ENCODE measurements at regions not wholly inside any gene's neighbourhood (a gene's known extent, or its start where the extent isn't known, plus 50 kb on each side); places are given as distances from the start of the nearest gene placed in this dataset.
A peak's percentile ranks its signal among the peaks of the same experiment; 100 is the strongest.

- DNase-seq, result no peak
- no peak overlapping the region for H3K27ac ChIP-seq (ENCODE audit: low read length)
- no peaks in the 10 kb centered on the region for H3K27me3 ChIP-seq (ENCODE audit: control insufficient read depth, insufficient read depth, low read length)
- H3K9me3 ChIP-seq (replicated peaks; ENCODE audit: control insufficient read depth, low read depth, low read length), result no peaks in the 10 kb centered on the region
- no peaks in the 10 kb centered on the region for H3K36me3 ChIP-seq (ENCODE audit: control insufficient read depth, insufficient read depth, low read length)
- H3K4me3 ChIP-seq (ENCODE audit: low read length), result no peak overlapping the region
- 40% methylated on average over 1 of the region's 2 CpGs for WGBS (ENCODE audit: insufficient coverage)
- H3K4me1 ChIP-seq (ENCODE audit: control insufficient read depth, insufficient read depth, low read length), result no peaks in the 10 kb centered on the region
These were observed 184.7 kb downstream of the LACC1 start for GRCh38 chr13:44064357-44064756.

- no peaks in the 10 kb centered on the region for H3K9me3 ChIP-seq (replicated peaks; ENCODE audit: control insufficient read depth, low read depth, low read length)
- H3K27ac ChIP-seq (ENCODE audit: low read length), result no peak overlapping the region
These were observed 188.5 kb downstream of the LACC1 start for GRCh38 chr13:44068169-44068568.

GRCh38 chr13:44068737-44069136 is 189.0 kb downstream of the LACC1 start:
- no peak overlapping the region for H3K27ac ChIP-seq (ENCODE audit: low read length)
- no peaks in the 10 kb centered on the region for H3K4me1 ChIP-seq (ENCODE audit: control insufficient read depth, insufficient read depth, low read length)
- WGBS (ENCODE audit: insufficient coverage), result no CpG with 5 or more reads among the region's 4 CpGs
- H3K27me3 ChIP-seq (ENCODE audit: control insufficient read depth, insufficient read depth, low read length), result no peaks in the 10 kb centered on the region
- H3K9me3 ChIP-seq (replicated peaks; ENCODE audit: control insufficient read depth, low read depth, low read length), result no peaks in the 10 kb centered on the region
- no peak overlapping the region for H3K4me3 ChIP-seq (ENCODE audit: low read length)
- DNase-seq, result peak; percentile 34
- no peaks in the 10 kb centered on the region for H3K36me3 ChIP-seq (ENCODE audit: control insufficient read depth, insufficient read depth, low read length)

More at GRCh38 chr13:44068169-44068568, 188.5 kb downstream of the LACC1 start:
- no peaks in the 10 kb centered on the region for H3K36me3 ChIP-seq (ENCODE audit: control insufficient read depth, insufficient read depth, low read length)
- H3K4me1 ChIP-seq (ENCODE audit: control insufficient read depth, insufficient read depth, low read length), result no peaks in the 10 kb centered on the region
- WGBS (ENCODE audit: insufficient coverage), result no CpG with 5 or more reads among the region's 3 CpGs
- peak; percentile 72 for DNase-seq
- H3K4me3 ChIP-seq (ENCODE audit: low read length), result no peak overlapping the region
- H3K27me3 ChIP-seq (ENCODE audit: control insufficient read depth, insufficient read depth, low read length), result no peaks in the 10 kb centered on the region

GRCh38 chr13:44072536-44072935 is 192.8 kb downstream of the LACC1 start:
- H3K4me3 ChIP-seq (ENCODE audit: low read length), result no peak overlapping the region
- no peak overlapping the region for H3K27ac ChIP-seq (ENCODE audit: low read length)

GRCh38 chr13:44074611-44075010 is 194.9 kb downstream of the LACC1 start:
- Histone ChIP-seq H3K27me3 (ENCODE audit: control insufficient read depth, insufficient read depth, low read length) (no peaks in the 10 kb centered on the region), H3K4me3 (ENCODE audit: low read length) (no peak overlapping the region), H3K4me1 (ENCODE audit: control insufficient read depth, insufficient read depth, low read length) (no peaks in the 10 kb centered on the region), H3K9me3 (replicated peaks; ENCODE audit: control insufficient read depth, low read depth, low read length) (no peaks in the 10 kb centered on the region), H3K27ac (ENCODE audit: low read length) (no peak overlapping the region), H3K36me3 (ENCODE audit: control insufficient read depth, insufficient read depth, low read length) (no peaks in the 10 kb centered on the region)
- peak; percentile 31 for DNase-seq
- no CpG with 5 or more reads among the region's 1 CpG for WGBS (ENCODE audit: insufficient coverage)

More at GRCh38 chr13:44072536-44072935, 192.8 kb downstream of the LACC1 start:
- no peak for DNase-seq
- no peaks in the 10 kb centered on the region for H3K27me3 ChIP-seq (ENCODE audit: control insufficient read depth, insufficient read depth, low read length)
- no peaks in the 10 kb centered on the region for H3K9me3 ChIP-seq (replicated peaks; ENCODE audit: control insufficient read depth, low read depth, low read length)
- no peaks in the 10 kb centered on the region for H3K4me1 ChIP-seq (ENCODE audit: control insufficient read depth, insufficient read depth, low read length)
- no peaks in the 10 kb centered on the region for H3K36me3 ChIP-seq (ENCODE audit: control insufficient read depth, insufficient read depth, low read length)

- Histone ChIP-seq H3K4me3 (ENCODE audit: low read length) (no peak overlapping the region), H3K9me3 (replicated peaks; ENCODE audit: control insufficient read depth, low read depth, low read length) (no peaks in the 10 kb centered on the region), H3K36me3 (ENCODE audit: control insufficient read depth, insufficient read depth, low read length) (no peaks in the 10 kb centered on the region), H3K4me1 (ENCODE audit: control insufficient read depth, insufficient read depth, low read length) (no peaks in the 10 kb centered on the region), H3K27me3 (ENCODE audit: control insufficient read depth, insufficient read depth, low read length) (no peaks in the 10 kb centered on the region), H3K27ac (ENCODE audit: low read length) (no peak overlapping the region)
- no CpG with 5 or more reads among the region's 2 CpGs for WGBS (ENCODE audit: insufficient coverage)
- DNase-seq, result peak; percentile 46
These were observed 195.4 kb downstream of the LACC1 start for GRCh38 chr13:44075113-44075512.

- no peaks in the 10 kb centered on the region for H3K4me1 ChIP-seq (ENCODE audit: control insufficient read depth, insufficient read depth, low read length)
- H3K36me3 ChIP-seq (ENCODE audit: control insufficient read depth, insufficient read depth, low read length), result no peaks in the 10 kb centered on the region
- H3K27ac ChIP-seq (ENCODE audit: low read length), result no peak overlapping the region
- 40% methylated on average over 2 of the region's 5 CpGs for WGBS (ENCODE audit: insufficient coverage)
- H3K4me3 ChIP-seq (ENCODE audit: low read length), result no peak overlapping the region
- H3K9me3 ChIP-seq (replicated peaks; ENCODE audit: control insufficient read depth, low read depth, low read length), result no peaks in the 10 kb centered on the region
- no peaks in the 10 kb centered on the region for H3K27me3 ChIP-seq (ENCODE audit: control insufficient read depth, insufficient read depth, low read length)
- DNase-seq, result no peak
These were observed 199.2 kb downstream of the LACC1 start for GRCh38 chr13:44078806-44079376.

- WGBS (ENCODE audit: insufficient coverage), result 57% methylated on average over 9 of the region's 11 CpGs
- DNase-seq, result no peak
These were observed 199.9 kb downstream of the LACC1 start for GRCh38 chr13:44079413-44080205.

GRCh38 chr13:44084146-44084545 is 204.4 kb downstream of the LACC1 start:
- no CpG with 5 or more reads among the region's 3 CpGs for WGBS (ENCODE audit: insufficient coverage)
- no peak for DNase-seq
- no peaks in the 10 kb centered on the region for H3K27me3 ChIP-seq (ENCODE audit: control insufficient read depth, insufficient read depth, low read length)
- H3K9me3 ChIP-seq (replicated peaks; ENCODE audit: control insufficient read depth, low read depth, low read length), result no peaks in the 10 kb centered on the region
- H3K4me3 ChIP-seq (ENCODE audit: low read length), result no peak overlapping the region
- no peaks in the 10 kb centered on the region for H3K4me1 ChIP-seq (ENCODE audit: control insufficient read depth, insufficient read depth, low read length)
- no peak overlapping the region for H3K27ac ChIP-seq (ENCODE audit: low read length)
- H3K36me3 ChIP-seq (ENCODE audit: control insufficient read depth, insufficient read depth, low read length), result no peaks in the 10 kb centered on the region

More at GRCh38 chr13:44079413-44080205, 199.9 kb downstream of the LACC1 start:
- Histone ChIP-seq H3K27me3 (ENCODE audit: control insufficient read depth, insufficient read depth, low read length) (no peaks in the 10 kb centered on the region), H3K4me3 (ENCODE audit: low read length) (no peak overlapping the region), H3K9me3 (replicated peaks; ENCODE audit: control insufficient read depth, low read depth, low read length) (no peaks in the 10 kb centered on the region), H3K4me1 (ENCODE audit: control insufficient read depth, insufficient read depth, low read length) (no peaks in the 10 kb centered on the region), H3K27ac (ENCODE audit: low read length) (no peak overlapping the region), H3K36me3 (ENCODE audit: control insufficient read depth, insufficient read depth, low read length) (no peaks in the 10 kb centered on the region)

GRCh38 chr13:44086389-44086788 is 206.7 kb downstream of the LACC1 start:
- H3K4me1 ChIP-seq (ENCODE audit: control insufficient read depth, insufficient read depth, low read length), result no peaks in the 10 kb centered on the region
- WGBS (ENCODE audit: insufficient coverage), result no CpG with 5 or more reads among the region's 1 CpG
- H3K27me3 ChIP-seq (ENCODE audit: control insufficient read depth, insufficient read depth, low read length), result no peaks in the 10 kb centered on the region
- no peak overlapping the region for H3K4me3 ChIP-seq (ENCODE audit: low read length)
- H3K9me3 ChIP-seq (replicated peaks; ENCODE audit: control insufficient read depth, low read depth, low read length), result no peaks in the 10 kb centered on the region
- no peaks in the 10 kb centered on the region for H3K36me3 ChIP-seq (ENCODE audit: control insufficient read depth, insufficient read depth, low read length)
- DNase-seq, result no peak
- H3K27ac ChIP-seq (ENCODE audit: low read length), result no peak overlapping the region
